Smooth muscle cell (in vitro differentiated cells): ENCODE measurements at regions not wholly inside any gene's neighbourhood (a gene's known extent, or its start where the extent isn't known, plus 50 kb on each side); places are given as distances from the start of the nearest gene placed in this dataset.
A peak's percentile ranks its signal among the peaks of the same experiment; 100 is the strongest.
"Not testable (repeated sequence)": the region's sequence is repeated elsewhere in the genome, so short reads cannot be mapped to it uniquely, and the experiment has no call there.

Experiments used
- DNase-seq: peaks from one replicate; lab custom pipeline; 2025; ENCODE audit not compliant: unreplicated experiment; lab: John Stamatoyannopoulos, UW
- H2AFZ ChIP-seq: fragments of 200-600 bp; sonication (generic); 2 replicates; pipeline ENCODE4 v1.6.0; 2016; ENCODE audit warnings: antibody characterized with exemption, low read depth, mild to moderate bottlenecking
- H3F3A ChIP-seq: fragments of 200-600 bp; sonication (generic); 2 replicates; pipeline ENCODE4 v1.6.0; 2017; ENCODE audit warnings: antibody characterized with exemption, low read depth
- H3K27ac ChIP-seq: fragments of 200-600 bp; sonication (generic); 2 replicates; pipeline ENCODE4 v1.5.1; 2016; ENCODE audit warnings: low read depth, mild to moderate bottlenecking
- H3K27me3 ChIP-seq: fragments of 200-600 bp; sonication (generic); 2 replicates; pipeline ENCODE4 v1.6.1; 2016; ENCODE audit warnings: low read depth, mild to moderate bottlenecking
- H3K36me3 ChIP-seq: fragments of 200-600 bp; sonication (generic); 2 replicates; pipeline ENCODE4 v1.5.1; 2016; ENCODE audit warnings: low read depth
- H3K4me1 ChIP-seq: fragments of 200-600 bp; sonication (generic); 2 replicates; pipeline ENCODE4 v1.5.1; 2016; ENCODE audit warnings: low read depth
- H3K4me2 ChIP-seq: fragments of 200-600 bp; sonication (generic); 2 replicates; pipeline ENCODE4 v1.6.0; 2016; ENCODE audit warnings: mild to moderate bottlenecking
- H3K4me3 ChIP-seq: fragments of 200-600 bp; sonication (generic); 2 replicates; pipeline ENCODE4 v1.5.1; 2016; ENCODE audit warnings: mild to moderate bottlenecking
- H3K79me2 ChIP-seq: fragments of 200-600 bp; sonication (generic); 2 replicates; pipeline ENCODE4 v1.6.0; 2016; ENCODE audit warnings: low read depth, mild to moderate bottlenecking
- H3K9ac ChIP-seq: fragments of 200-600 bp; sonication (generic); 2 replicates; pipeline ENCODE4 v1.6.0; 2016; ENCODE audit warnings: low read depth
- H3K9me3 ChIP-seq: fragments of 200-600 bp; sonication (generic); replicated peaks from 2 replicates; pipeline ENCODE4 v1.5.1; 2016; ENCODE audit warnings: low read depth
- H4K20me1 ChIP-seq: fragments of 200-600 bp; sonication (generic); 2 replicates; pipeline ENCODE4 v1.6.0; 2016; ENCODE audit warnings: low read depth
- CTCF ChIP-seq: fragments of 200-600 bp; sonication (generic); IDR thresholded peaks from 2 replicates; pipeline ENCODE4 v1.5.1; 2017; ENCODE audit warnings: borderline replicate concordance, mild to moderate bottlenecking, antibody characterized with exemption; ENCODE audit not compliant: insufficient read depth, poor library complexity, severe bottlenecking
- WGBS: methylation state at CpG from one replicate; pipeline ENCODE4 v1.1.7; 2016; ENCODE audit warnings: low lambda C conversion rate; 5-methylcytosine and 5-hydroxymethylcytosine counted together

- Histone ChIP-seq H3K27me3 (no peaks in the 10 kb centered on the region), H3K4me1 (no peaks in the 10 kb centered on the region), H3K27ac (no peak overlapping the region), H3K9ac (no peak overlapping the region), H4K20me1 (no peaks in the 10 kb centered on the region), H3K36me3 (no peaks in the 10 kb centered on the region), H3K79me2 (no peaks in the 10 kb centered on the region), H3K4me2 (no peak overlapping the region), H3K4me3 (no peak overlapping the region), H3F3A (no peaks in the 10 kb centered on the region), H3K9me3 (no peaks in the 10 kb centered on the region), H2AFZ (no peak overlapping the region)
- no peak for DNase-seq
- no peak for TF ChIP-seq CTCF
- 90% methylated on average over 1 of the region's 1 CpG for WGBS
Measured at GRCh38 chr3:164007765-164008164, 1070.5 kb downstream of the SI start.

- no peak overlapping the region for H3K4me2 ChIP-seq
- TF ChIP-seq CTCF, result peak; percentile 9
- H3K4me3 ChIP-seq, result no peak overlapping the region
- DNase-seq, result no peak
- H3K4me1 ChIP-seq, result no peaks in the 10 kb centered on the region
- no peaks in the 10 kb centered on the region for H4K20me1 ChIP-seq
- no peak overlapping the region for H3K27ac ChIP-seq
- H3K36me3 ChIP-seq, result no peaks in the 10 kb centered on the region
- H3F3A ChIP-seq, result no peaks in the 10 kb centered on the region
- peak overlapping the region; percentile 43 for H2AFZ ChIP-seq
- H3K27me3 ChIP-seq, result no peaks in the 10 kb centered on the region
- no peak overlapping the region for H3K9ac ChIP-seq
- H3K9me3 ChIP-seq, result no peaks in the 10 kb centered on the region
- no peaks in the 10 kb centered on the region for H3K79me2 ChIP-seq
- WGBS, result 51% methylated on average over 22 of the region's 22 CpGs
Measured at GRCh38 chr3:164004205-164004604, 1074.1 kb downstream of the SI start.

GRCh38 chr3:164003016-164003415 is 1075.3 kb downstream of the SI start:
- H3K4me1 ChIP-seq, H4K20me1 ChIP-seq, H3K9ac ChIP-seq, H3K27ac ChIP-seq, H3K27me3 ChIP-seq, H3F3A ChIP-seq, H3K36me3 ChIP-seq, H3K79me2 ChIP-seq, DNase-seq, H3K4me3 ChIP-seq, H3K9me3 ChIP-seq, H2AFZ ChIP-seq, H3K4me2 ChIP-seq: not testable (repeated sequence)
- 93% methylated on average over 20 of the region's 21 CpGs for WGBS

- no peak for TF ChIP-seq CTCF
- H3K4me3 ChIP-seq, result no peak overlapping the region
- H3K4me2 ChIP-seq, result no peak overlapping the region
- H3K27me3 ChIP-seq, result no peaks in the 10 kb centered on the region
- DNase-seq, result no peak
- no peak overlapping the region for H3K27ac ChIP-seq
- H3K9me3 ChIP-seq, result no peaks in the 10 kb centered on the region
- H3K36me3 ChIP-seq, result no peaks in the 10 kb centered on the region
- H2AFZ ChIP-seq, result no peak overlapping the region
- WGBS, result 85% methylated on average over 6 of the region's 6 CpGs
- H3K9ac ChIP-seq, result no peak overlapping the region
- H4K20me1 ChIP-seq, result no peaks in the 10 kb centered on the region
- no peaks in the 10 kb centered on the region for H3K79me2 ChIP-seq
- no peaks in the 10 kb centered on the region for H3K4me1 ChIP-seq
- no peaks in the 10 kb centered on the region for H3F3A ChIP-seq
Measured at GRCh38 chr3:163983940-163984339, 1094.4 kb downstream of the SI start.
